ENCODE measurements at regions not wholly inside any gene's neighbourhood (a gene's known extent, or its start where the extent isn't known, plus 50 kb on each side); places are given as distances from the start of the nearest gene placed in this dataset.
A peak's percentile ranks its signal among the peaks of the same experiment; 100 is the strongest.

DNA sequence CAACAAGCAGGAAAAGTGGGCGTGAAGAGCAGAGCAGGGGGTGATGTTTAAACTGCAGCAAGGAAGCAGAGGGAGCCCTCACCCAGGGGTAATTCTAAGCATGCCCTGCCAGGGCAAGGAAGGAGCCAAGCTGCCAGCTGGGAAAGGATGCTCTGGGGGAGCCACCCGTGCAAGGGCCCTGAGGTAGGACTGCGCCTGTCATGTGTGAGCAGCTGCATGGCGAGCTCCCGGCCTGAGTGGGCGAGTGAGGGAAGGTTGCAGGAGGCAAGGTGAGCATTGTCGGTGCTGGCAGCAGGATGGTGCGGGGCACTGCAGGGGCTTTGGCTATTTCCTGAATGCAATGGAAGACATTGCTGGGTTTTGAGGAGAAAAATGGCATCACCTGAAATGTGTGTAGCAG is 107.2 kb downstream of the COPS8 start:
- whole genome bisulfite sequencing, 2 donors: 92 to 98% methylated on average over 8 of the region's 8 CpGs
- peak; percentile 2 for DNase-seq
- Histone ChIP-seq H3K4me3 (no peak overlapping the region), H3K4me1 (peaks cover 5% of the 10 kb centered on the region), H3K9me3 (no peaks in the 10 kb centered on the region), H3K27me3 (no peaks in the 10 kb centered on the region), H3K27ac (no peak overlapping the region), H3K36me3 (ENCODE audit: low read depth, missing control alignments) (no peaks in the 10 kb centered on the region)
- intact Hi-C loops (cut with DNase I; ENCODE audit: low total_unique reads): no loop called here
- TF ChIP-seq POLR2A (IDR thresholded peaks at IDR 0.05) (no peak), CTCF (IDR thresholded peaks at IDR 0.05) (no peak)

- Histone ChIP-seq H3K4me1 (peaks cover 5% of the 10 kb centered on the region), H3K27me3 (no peaks in the 10 kb centered on the region), H3K4me3 (no peak overlapping the region), H3K9me3 (no peaks in the 10 kb centered on the region), H3K27ac (no peak overlapping the region), H3K36me3 (ENCODE audit: low read depth, missing control alignments) (no peaks in the 10 kb centered on the region)
- DNase-seq: peak; percentile 7
- intact Hi-C loops (cut with DNase I; ENCODE audit: low total_unique reads): no loop called here
- WGBS, 2 donors: 91% methylated on average over 7 of the region's 7 CpGs
- TF ChIP-seq POLR2A (IDR thresholded peaks at IDR 0.05): no peak
- no peak for TF ChIP-seq CTCF (IDR thresholded peaks at IDR 0.05)
Observed at GRCh38 chr2:237193436-237193835, 107.7 kb downstream of the COPS8 start.

- Histone ChIP-seq H3K27me3 (no peaks in the 10 kb centered on the region), H3K36me3 (ENCODE audit: low read depth, missing control alignments) (no peaks in the 10 kb centered on the region), H3K4me3 (no peak overlapping the region), H3K9me3 (no peaks in the 10 kb centered on the region), H3K27ac (no peak overlapping the region), H3K4me1 (peaks cover 5% of the 10 kb centered on the region)
- intact Hi-C loops (cut with DNase I; ENCODE audit: low total_unique reads): no loop called here
- no peak for TF ChIP-seq POLR2A (IDR thresholded peaks at IDR 0.05)
- TF ChIP-seq CTCF (IDR thresholded peaks at IDR 0.05): no peak
- 70% methylated on average over 4 of the region's 5 CpGs; no CpG with 5 or more reads in 1 of the 2 donors for WGBS, 2 donors
- peak; percentile 10 for DNase-seq
Observed at GRCh38 chr2:237194081-237194480, 108.4 kb downstream of the COPS8 start.

DNA sequence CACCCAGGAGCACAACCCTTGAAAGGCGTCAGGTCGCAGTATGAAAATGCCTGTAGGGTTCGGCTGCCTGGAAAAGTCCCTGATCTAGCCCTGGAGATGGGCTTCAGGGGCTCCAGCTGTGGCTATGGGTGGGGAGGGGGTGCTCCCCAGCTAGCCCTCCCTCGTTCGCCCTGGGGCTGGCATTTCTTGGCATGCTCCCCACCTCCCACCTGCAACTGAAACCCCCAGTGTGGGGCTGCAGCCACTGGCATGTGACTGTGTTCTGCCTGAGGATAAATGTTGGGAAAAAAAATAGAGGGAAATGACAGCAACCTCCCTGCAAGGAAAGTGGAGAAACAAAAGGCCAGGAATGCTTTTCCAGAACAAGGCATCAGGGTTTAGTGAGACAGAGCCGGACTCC is 109.2 kb downstream of the COPS8 start:
- H3K27ac ChIP-seq: no peak overlapping the region
- DNase-seq: peak; percentile 5
- H3K4me3 ChIP-seq: no peak overlapping the region
- TF ChIP-seq POLR2A (IDR thresholded peaks at IDR 0.05): no peak
- no peak for TF ChIP-seq CTCF (IDR thresholded peaks at IDR 0.05)
- H3K9me3 ChIP-seq: no peaks in the 10 kb centered on the region
- no peaks in the 10 kb centered on the region for H3K27me3 ChIP-seq
- WGBS, 2 donors: 92 to 94% methylated on average over 4 to 6 of the region's 6 CpGs
- intact Hi-C loops (cut with DNase I; ENCODE audit: low total_unique reads): no loop called here
- no peaks in the 10 kb centered on the region for H3K36me3 ChIP-seq (ENCODE audit: low read depth, missing control alignments)
- H3K4me1 ChIP-seq: peaks cover 5% of the 10 kb centered on the region

GRCh38 chr2:237195396-237196120 is 109.9 kb downstream of the COPS8 start:
- Histone ChIP-seq H3K9me3 (no peaks in the 10 kb centered on the region), H3K27me3 (no peaks in the 10 kb centered on the region), H3K4me3 (no peak overlapping the region), H3K4me1 (peaks cover 5% of the 10 kb centered on the region), H3K27ac (no peak overlapping the region), H3K36me3 (ENCODE audit: low read depth, missing control alignments) (no peaks in the 10 kb centered on the region)
- no peak for DNase-seq
- WGBS, 2 donors: 81 to 91% methylated on average over 9 to 10 of the region's 10 CpGs
- intact Hi-C loops (cut with DNase I; ENCODE audit: low total_unique reads): no loop called here
- TF ChIP-seq POLR2A (IDR thresholded peaks at IDR 0.05) (no peak), CTCF (IDR thresholded peaks at IDR 0.05) (no peak)
